HG02938 (cell line): ENCODE measurements at regions not wholly inside any gene's neighbourhood (a gene's known extent, or its start where the extent isn't known, plus 50 kb on each side); places are given as distances from the start of the nearest gene placed in this dataset.
A peak's percentile ranks its signal among the peaks of the same experiment; 100 is the strongest.

Experiments
- ATAC-seq: cut with Tn5 transposase; IDR thresholded peaks from one replicate; pipeline ENCODE4 v1.9.1; 2021; ENCODE audit warnings: mild to moderate bottlenecking, moderate library complexity; ENCODE audit not compliant: unreplicated experiment

DNA sequence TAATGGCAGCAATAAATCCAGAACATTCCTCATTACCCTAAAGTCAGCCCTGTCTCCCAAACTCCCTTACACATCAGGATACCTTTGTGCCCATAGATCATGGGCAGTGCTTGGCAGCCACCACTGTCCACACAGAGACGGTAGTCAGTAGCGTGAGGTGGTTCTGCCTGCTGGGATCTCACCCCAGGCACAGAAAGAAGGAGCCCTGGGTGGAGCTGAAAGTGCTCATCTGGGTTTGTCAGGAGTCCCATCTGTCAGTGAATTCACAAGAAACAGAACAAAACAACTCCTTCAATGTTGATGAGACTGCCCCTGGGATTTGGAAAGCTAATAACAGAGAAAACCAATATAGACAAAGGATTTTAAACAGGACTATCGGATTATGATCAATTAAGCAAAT lies 90.2 kb upstream of the PRSS58 start:
- no peak for ATAC-seq

DNA sequence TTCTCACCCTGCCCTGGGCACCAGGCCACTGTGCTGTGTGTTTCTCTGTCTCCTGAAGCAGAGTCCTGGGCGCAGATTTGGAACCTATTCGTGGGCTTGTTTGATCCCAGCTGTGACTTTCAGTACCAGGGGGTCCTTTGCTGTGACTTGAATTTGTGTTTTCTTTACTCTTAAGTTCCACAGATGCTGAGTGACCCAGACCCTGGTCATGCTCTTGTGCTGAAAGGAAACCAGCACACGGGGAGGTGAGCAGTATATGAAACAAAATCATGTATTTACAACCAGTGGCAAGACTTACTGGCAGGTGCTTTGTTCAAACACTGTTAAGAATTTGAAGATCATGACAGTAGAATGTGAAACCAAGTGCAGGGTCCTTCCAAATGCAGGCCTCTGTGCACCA lies 89.2 kb upstream of the PRSS58 start:
- ATAC-seq = no peak

DNA sequence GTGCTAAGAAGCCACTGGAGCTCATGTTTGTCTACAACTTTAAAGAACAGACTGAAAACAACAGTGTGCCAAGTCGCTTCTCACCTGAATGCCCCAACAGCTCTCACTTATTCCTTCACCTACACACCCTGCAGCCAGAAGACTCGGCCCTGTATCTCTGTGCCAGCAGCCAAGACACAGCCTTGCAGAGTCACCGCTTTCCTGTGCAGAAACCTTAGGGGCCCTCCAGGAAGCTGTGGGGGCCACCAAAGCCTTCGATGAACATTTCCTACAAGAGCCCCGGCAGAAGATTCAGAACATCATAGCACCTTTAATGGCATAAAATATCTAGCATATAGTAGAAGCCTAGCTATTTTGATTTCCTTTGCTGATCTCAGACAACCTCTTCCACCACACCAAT lies 88.0 kb upstream of the PRSS58 start:
- ATAC-seq = no peak

DNA sequence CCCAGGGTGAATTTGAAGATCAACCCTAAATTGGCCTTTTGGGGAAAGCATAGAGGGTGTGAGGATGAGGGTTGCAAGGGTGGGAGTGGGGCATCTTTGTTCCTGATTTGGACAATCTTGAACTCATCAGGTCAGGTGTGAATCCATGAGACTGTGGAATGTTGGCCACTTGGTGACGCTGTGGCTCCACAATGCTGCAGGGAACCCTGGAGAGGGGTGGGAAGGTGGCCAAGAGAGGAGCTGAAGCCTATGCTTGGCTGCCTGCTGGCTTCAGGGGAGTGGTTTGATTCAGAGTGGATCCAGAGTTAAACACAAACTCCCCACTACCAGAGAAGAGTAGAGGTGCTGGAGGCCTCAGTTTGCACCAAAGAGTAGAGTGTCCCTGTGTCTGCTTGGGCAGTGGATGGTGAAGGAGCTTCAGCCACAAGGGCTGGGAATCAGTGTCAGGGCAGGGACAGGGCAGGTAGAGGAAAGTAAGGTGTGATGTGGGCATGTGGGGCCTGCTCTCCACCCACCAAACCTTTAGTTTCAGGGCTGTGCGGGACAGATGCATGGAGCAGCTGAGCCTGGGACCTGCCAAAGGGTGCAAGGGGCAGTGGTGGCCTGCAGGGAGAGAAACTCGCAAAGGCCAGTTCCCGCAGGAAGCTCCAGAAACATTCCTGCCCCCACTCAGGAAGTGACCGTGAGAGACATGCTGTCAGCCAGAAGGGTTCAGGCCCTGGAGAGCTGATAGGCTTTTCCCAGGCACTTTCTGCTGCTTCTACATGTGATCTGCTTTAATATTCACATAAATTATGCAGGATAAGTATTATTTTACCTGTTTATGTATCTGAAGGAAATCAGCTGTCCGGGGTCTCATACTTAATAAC lies 81.0 kb upstream of the PRSS58 start:
- ATAC-seq = no peak

DNA sequence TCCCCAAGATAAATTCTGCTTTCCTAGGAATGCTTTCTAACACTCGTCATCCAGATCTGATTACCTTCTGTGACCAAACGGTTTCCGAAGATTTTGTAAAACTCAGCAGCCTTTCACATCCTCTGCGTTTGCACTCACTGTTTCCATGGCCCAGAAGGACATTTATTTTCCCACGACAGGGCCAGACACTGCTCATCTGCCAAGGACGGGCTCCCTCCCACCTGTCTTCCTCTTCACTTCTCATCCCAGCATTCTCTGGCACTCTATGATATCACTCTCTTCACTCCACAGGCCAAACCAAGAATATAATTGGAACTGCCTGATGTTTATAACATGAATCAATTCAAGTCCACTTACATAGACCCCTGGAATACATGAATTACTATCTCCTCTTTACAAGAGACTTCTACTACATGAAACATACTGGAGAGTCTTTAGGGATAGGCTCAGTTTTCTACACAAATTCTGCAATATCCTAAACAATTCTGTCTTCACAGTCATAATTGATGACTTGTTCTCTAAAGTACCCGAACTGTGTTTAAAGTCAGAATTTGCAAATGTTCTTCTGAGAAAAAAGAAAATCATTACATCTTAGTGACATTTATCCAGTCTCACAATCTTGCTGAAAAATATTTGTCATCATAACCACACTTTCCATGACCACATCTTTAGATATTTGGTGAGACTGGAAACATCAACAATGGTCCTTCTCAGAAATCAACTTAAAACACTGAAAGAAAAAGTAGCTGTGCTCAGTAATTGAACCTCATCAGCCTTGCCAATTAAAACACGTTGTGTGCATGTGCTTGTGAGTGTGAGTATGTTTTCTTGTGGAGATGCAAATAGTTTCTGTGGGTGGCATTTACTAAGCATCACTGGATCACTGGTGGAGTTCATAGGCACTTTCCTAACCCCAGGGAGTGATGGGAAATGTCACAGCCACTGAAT lies 79.5 kb upstream of the PRSS58 start:
- no peak for ATAC-seq

DNA sequence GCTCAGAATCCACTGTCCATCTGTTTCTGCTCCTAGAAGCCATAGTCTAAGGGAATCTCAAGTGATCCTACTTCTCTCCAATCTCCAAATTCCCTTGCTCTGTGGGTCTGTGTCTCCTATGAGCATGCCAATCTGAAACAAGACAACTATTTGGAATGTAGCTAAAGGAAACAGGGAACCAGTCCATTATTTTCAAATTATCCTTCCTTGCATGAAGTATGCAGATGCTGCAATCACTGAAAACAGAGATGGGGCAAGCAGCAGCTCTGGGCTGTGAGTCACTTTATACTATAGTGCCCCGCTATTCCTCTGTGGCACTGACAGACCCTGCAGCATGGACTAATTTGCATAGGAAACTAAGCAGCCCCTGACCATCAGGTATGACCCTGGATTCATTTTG lies 76.9 kb upstream of the PRSS58 start:
- no peak for ATAC-seq

DNA sequence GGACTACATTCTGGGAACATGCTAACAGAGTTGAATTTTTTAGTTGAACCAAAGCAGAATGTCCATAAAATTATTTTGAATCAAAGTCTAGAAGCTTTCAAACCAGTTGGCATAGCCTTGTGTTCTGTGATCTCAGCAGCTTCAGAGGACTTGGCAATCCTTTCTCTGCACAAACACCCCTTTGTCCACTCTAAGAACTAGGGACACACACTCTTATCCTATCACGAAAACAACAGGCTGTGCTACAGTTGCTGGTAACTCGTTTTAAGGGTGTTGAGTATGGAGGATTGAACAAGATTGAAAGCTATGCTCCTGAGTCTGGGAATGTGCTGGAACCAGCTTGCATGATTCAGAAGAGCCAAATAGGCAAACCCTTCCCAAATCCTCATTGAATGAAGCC lies 76.4 kb upstream of the PRSS58 start:
- ATAC-seq = no peak

DNA sequence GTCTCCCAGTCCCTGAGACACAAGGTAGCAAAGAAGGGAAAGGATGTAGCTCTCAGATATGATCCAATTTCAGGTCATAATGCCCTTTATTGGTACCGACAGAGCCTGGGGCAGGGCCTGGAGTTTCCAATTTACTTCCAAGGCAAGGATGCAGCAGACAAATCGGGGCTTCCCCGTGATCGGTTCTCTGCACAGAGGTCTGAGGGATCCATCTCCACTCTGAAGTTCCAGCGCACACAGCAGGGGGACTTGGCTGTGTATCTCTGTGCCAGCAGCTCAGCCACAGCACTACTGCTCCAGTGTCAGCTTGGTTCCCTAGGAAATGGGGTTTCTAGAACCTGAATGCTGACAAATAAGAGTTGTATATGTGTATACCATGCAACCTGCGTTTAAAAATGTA lies 74.6 kb upstream of the PRSS58 start:
- no peak for ATAC-seq

DNA sequence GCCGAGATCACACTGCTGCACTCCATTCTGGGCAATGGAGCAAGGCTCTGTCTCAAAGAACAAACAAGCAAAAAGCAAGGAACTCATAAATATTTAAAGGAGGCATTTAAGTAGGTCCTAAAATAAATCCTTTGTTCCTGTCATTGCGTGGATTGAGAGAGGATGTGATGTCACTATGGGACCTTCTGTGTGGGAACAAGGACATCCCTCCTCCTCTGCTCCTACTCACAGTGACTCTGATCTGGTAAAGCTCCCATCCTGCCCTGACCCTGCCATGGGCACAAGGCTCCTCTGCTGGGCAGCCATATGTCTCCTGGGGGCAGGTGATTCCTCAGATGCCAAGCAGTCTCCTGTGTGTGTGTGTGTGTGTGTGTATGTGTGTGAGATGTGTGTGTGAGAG lies 74.1 kb upstream of the PRSS58 start:
- no peak for ATAC-seq

DNA sequence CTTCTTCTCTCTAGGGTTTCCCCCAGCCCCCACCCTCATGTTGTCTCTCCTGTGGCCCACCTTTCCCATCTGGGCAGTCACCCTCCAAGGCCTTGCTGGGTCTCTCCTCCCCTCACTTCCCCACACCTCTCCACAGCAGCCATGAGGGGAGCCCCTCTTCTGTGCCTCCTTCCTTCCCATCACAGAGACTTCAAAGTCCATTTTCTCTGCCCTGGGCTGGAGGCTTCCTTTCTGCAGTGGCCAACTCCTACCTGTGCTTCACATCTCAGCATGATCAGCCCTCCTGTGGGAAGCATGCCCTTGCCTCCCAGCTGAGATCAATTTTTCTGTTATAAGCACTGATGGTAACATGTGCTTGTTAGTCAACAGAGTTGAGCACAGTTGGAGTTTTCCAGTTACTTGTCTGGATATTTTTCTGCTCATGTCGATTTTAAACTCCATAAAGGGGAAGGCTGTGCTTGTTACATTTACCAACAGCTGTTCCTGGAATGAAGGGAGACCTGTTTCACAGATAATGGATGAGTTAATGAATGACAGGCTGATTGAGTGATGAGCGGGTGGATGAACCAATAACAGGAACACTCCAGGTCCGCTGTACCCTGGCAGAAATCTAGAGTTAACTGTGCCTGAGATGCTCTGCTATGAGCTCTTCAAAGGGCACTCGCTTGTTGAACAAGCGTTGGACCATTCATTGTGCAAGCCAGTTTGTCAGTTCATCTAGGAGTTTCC lies 71.4 kb upstream of the PRSS58 start:
- no peak for ATAC-seq

DNA sequence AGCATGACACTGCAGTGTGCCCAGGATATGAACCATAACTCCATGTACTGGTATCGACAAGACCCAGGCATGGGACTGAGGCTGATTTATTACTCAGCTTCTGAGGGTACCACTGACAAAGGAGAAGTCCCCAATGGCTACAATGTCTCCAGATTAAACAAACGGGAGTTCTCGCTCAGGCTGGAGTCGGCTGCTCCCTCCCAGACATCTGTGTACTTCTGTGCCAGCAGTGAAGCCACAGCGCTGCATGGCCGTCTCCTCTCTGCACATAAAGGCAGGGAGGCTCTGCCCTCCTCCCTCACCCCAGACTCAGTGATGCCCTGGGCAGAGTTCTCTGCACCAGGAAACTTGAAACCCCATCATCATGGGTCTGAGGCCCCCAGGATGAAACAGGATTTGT lies 70.7 kb upstream of the PRSS58 start:
- ATAC-seq = no peak

DNA sequence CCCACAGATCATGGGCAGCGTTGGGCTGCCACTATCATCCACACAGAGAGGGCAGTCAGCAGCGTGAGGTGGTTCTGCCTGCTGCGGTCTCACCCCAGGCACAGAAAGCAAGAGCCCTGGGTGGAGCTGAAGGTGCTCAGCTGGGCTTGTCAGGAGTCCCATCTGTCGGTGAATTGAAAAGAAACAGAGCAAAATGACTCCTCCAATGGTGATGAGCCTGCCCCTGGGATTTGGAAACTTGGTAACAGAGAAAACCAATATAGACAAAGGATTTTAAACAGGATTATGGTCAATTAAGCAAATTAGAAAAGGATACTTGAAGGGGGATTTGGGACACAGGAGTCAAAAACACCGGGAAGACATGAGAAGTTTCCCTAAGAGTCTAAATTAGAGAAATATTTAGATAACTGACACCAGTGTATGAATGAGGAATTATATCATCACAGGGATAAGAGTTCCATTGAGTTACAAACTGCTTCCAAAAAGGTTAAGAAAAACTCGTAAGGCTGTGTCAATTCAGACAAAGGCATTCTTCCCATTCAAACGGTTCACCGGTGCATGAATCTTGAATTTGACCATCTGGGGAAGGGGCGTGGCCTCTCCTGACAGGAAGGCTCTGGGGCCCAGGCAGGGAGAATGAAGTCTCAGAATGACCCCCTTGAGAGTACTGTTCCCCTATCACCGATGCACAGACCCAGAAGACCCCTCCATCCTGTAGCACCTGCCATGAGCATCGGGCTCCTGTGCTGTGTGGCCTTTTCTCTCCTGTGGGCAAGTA lies 70.0 kb upstream of the PRSS58 start:
- ATAC-seq = no peak

DNA sequence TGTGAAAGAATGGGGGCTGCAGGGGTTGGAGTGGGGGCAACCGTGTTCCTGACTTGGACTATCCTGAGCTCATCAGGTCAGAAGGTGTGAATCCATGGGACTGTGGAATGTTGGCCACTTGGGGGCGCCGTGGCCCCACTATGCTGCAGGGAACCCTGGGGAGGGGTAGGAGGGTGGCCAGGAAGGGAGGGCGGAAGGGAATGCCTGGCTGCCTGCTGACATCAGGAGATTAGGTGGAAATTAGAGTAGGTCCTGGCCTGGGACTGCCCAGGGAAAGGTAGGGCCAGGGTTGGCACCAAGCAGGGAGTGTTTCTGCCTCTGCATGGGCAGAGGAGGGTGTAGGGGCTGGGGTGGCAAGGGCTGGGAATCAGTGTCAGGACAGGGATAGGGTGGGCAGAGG lies 65.8 kb upstream of the PRSS58 start:
- ATAC-seq = peak; percentile 44

DNA sequence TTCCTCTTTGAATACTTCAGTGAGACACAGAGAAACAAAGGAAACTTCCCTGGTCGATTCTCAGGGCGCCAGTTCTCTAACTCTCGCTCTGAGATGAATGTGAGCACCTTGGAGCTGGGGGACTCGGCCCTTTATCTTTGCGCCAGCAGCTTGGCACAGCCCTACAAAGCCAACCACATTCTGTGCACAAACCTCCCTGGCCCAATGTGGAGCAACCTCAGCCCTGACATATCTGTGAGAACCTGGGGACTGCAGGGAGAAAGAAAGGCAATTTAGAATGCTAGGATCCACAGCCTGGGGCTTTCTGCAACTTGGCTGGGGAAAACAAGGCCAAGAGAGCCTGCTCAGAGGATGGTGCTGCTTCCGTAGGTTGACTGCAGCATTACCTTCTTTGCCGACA lies 63.5 kb upstream of the PRSS58 start:
- ATAC-seq = no peak

DNA sequence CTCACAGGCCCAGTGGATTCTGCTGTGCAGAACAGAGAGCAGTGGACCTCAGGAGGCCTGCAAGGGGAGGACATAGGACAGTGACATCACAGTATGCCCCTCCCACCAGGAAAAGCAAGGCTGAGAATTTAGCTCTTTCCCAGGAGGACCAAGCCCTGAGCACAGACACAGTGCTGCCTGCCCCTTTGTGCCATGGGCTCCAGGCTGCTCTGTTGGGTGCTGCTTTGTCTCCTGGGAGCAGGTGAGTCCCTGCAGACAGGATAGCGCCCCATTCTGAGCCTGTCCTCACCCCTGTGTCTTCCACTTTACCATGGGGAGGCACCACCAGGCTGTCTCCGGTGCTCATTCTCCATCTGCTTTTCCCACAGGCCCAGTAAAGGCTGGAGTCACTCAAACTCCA lies 63.0 kb upstream of the PRSS58 start:
- ATAC-seq = no peak

DNA sequence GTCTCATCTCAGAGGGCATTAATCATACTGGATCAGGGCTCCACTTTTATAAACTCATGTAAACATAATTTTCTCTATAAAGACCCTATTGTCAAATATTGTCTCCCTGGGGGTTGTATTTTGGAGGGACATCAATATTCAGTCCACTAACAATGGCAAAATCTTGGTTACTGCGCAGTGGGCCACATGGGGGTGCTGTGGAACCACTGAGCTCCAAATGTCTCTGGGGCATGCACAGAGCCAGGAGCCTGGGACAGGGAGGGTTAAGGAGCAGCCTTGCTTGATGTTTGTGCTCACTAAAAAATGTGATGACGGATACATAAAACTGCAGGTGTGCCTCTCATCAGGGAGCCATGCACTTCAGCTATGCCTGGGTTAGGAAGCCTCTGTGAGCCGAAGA lies 62.1 kb upstream of the PRSS58 start:
- ATAC-seq = no peak

DNA sequence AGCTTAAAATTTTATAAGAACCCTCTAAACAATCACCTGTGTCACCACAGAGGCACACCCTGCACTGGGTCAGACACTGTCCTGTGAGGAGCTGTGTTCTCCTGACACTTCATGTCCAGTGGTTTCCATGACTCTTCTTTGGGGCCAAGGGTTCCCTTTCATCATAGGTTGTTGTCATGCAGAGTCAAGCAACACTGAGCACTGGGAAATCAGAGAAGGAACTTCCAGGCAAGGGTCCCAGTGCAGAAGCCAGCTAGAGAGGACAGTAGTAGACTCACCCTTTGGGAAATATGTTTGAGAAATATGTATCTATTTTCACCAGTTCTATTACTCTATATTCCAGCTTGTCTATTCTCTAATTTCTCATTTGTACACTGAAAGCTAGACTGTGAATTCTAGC lies 56.4 kb upstream of the PRSS58 start:
- no peak for ATAC-seq

DNA sequence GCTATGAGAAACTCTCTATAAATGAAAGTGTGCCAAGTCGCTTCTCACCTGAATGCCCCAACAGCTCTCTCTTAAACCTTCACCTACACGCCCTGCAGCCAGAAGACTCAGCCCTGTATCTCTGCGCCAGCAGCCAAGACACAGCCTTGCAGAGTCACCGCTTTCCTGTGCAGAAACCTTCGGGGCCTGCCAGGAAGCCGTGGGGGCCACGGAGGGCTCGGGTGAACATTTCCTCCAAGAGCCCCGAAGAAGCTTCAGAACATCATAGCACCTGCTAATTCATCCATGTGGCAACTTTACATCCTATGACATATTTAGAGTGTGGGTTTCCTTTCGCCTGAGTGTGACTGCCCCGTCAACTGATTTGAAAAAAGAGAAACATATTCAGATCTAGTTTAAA lies 55.7 kb upstream of the PRSS58 start:
- ATAC-seq = no peak

DNA sequence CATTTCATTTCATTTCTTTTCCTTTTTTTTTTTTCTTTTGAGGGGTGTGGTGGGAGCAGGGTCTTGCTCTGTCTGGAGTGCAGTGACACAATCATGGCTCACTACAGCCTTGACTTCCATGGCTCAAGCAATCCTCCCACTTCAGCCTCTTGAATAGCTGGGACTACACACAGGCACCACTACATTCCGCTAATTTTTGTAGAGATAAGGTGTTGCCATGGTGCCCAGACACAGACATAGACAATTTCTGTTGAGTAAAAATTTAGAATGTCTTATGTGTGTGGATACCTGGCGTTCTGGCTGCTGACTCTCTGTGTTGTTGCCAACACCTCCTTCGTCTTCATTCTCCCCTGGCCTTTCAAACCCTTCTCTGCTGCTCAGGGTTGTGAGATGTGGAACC lies 54.0 kb upstream of the PRSS58 start:
- no peak for ATAC-seq

DNA sequence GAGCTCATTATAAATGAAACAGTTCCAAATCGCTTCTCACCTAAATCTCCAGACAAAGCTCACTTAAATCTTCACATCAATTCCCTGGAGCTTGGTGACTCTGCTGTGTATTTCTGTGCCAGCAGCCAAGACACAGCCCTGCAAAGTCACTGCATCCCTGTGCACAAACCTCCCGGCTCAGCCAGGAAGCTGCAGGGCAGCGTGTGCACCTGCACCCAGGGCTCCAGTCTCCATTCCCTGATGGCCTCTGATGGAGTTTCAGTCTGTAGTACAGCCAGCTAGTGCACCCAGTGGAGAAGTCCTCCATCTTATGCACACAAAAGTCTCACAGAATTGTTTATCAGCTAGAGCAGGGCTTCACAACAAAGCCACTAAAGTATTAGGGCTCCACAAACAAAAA lies 51.1 kb upstream of the PRSS58 start:
- no peak for ATAC-seq

DNA sequence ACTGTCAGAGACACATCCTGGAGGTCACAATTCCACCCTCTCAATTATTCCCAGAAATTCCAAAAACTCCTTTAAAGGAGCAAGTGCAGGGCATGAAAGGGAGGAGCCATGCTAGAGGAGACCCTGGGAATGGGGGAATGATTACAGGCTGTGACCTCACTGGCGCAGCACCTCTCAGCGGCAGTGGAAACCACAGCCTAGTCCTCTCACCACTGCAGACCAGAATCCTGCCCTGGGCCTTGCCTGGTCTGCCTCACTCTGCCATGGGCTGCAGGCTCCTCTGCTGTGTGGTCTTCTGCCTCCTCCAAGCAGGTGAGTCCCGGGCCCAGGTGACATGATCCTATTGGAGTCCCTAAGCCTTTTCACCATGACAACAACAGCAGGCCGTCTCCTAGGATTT lies 50.5 kb upstream of the PRSS58 start:
- no peak for ATAC-seq
